Kidney (tissue), 13 donors: ENCODE measurements at regions not wholly inside any gene's neighbourhood (a gene's known extent, or its start where the extent isn't known, plus 50 kb on each side); places are given as distances from the start of the nearest gene placed in this dataset.

Source experiments
- DNase-seq, 5 donors: peaks; one replicate each; pipeline ENCODE4 v3.0.0-alpha.2; 2013 to 2020
- FAIRE-seq: peaks from 2 replicates; lab custom pipeline; 2012; peaks lifted over from hg19 to GRCh38; lab: Jason Lieb, UNC
- H3K27ac ChIP-seq, 2 donors: one replicate each; pipeline ENCODE4 v1.7.0; 2013; ENCODE audit warnings: low read depth in 2 of 2, low read length in 2 of 2, inconsistent platforms in 1 of 2
- H3K27me3 ChIP-seq: one replicate; pipeline ENCODE4 v1.7.1; 2013; ENCODE audit warnings: low read length, inconsistent platforms; ENCODE audit not compliant: control insufficient read depth, insufficient read depth
- H3K36me3 ChIP-seq, 3 donors: one replicate each; pipeline versions ENCODE4 v1.7.0 to v1.7.1; 2013; ENCODE audit warnings: low read length in 3 of 3, control low read depth in 1 of 3, inconsistent platforms in 1 of 3; ENCODE audit not compliant: insufficient read depth in 3 of 3, control insufficient read depth in 2 of 3
- H3K4me1 ChIP-seq, 3 donors: one replicate each; pipeline versions ENCODE4 v1.7.0 to v1.7.1; 2013; ENCODE audit warnings: low read length in 3 of 3, inconsistent platforms in 1 of 3, low read depth in 1 of 3; ENCODE audit not compliant: control insufficient read depth in 2 of 3, insufficient read depth in 2 of 3
- H3K4me3 ChIP-seq, 3 donors: one replicate each; pipeline versions ENCODE4 v1.7.0 to v1.8.1; 2013; ENCODE audit warnings: low read length in 3 of 3, control low read depth in 1 of 3, inconsistent platforms in 1 of 3
- H3K9ac ChIP-seq, 3 donors: one replicate each; pipeline versions ENCODE4 v1.7.0 to v1.7.1; 2013; ENCODE audit warnings: low read length in 3 of 3, control low read depth in 1 of 3, inconsistent platforms in 1 of 3
- H3K9me3 ChIP-seq, 3 donors: one replicate each; pipeline versions ENCODE4 v1.7.0 to v1.7.1; 2013; ENCODE audit warnings: low read length in 3 of 3, control low read depth in 1 of 3, inconsistent platforms in 1 of 3; ENCODE audit not compliant: control insufficient read depth in 2 of 3, insufficient read depth in 1 of 3
- intact Hi-C: fragments of 100-400 bp; cut with DNase I; formaldehyde crosslinking; loops from one replicate; pipeline ENCODE4 v1.11.1; 2022
- TF ChIP-seq, protein P1 (sequence below): IDR thresholded peaks from 3 replicates; pipeline ENCODE4 v1.5.1; 2012; ENCODE audit warnings: mild to moderate bottlenecking, moderate library complexity, borderline replicate concordance; ENCODE audit not compliant: insufficient read depth; ENCODE audit errors: extremely low read depth
- donor health status: control.
- donor health status: control.
- donor health status: control.
- donor health status: control.
- donor health status: control.
- donor health status: DM: yes; HTN: yes; CAD: no.
- donor health status: Normal renal cell carcinoma (clear cell type).

DNA sequence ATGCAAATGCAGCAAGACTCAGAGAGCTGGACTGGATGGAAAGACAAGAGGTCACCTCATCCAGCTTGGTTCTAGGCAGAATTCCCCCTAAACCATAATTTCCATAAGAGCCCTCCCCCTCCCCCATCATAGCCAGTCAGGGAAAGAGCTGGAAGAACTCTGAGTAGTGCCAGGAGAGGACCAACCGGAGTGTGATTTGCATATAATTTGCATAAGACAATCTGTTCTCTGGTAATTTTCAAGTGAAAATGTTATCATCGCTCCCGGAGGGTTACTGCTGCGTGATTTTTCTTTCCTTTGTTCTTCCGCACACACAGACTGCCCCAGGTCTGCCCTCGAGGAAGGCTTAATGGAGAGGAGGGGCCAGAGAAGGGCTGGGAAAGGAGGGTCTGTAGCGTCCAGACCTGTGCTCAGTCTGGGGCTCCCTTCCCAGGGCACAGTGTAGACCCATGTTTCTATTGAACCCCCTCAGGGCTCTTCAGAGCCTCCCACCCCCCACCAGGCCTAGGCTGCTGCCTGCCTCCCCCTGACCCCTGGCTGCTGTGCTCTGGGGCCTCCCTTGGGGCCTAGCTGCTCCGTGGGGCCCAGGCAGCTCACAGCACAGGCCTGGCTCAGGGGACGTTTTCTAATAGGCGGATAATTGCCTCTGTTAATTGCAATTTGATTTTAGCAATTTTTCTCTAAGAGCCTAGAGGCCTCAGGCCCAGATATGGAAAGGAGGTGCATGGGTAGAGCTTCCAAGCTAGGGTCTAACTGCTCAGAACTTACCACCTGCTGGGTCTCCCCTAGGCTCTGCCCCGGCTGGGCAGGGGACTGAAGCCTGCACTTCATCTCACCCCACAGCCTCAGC is 90.4 kb upstream of the PJA1 start:
- TF ChIP-seq, protein P1, sequence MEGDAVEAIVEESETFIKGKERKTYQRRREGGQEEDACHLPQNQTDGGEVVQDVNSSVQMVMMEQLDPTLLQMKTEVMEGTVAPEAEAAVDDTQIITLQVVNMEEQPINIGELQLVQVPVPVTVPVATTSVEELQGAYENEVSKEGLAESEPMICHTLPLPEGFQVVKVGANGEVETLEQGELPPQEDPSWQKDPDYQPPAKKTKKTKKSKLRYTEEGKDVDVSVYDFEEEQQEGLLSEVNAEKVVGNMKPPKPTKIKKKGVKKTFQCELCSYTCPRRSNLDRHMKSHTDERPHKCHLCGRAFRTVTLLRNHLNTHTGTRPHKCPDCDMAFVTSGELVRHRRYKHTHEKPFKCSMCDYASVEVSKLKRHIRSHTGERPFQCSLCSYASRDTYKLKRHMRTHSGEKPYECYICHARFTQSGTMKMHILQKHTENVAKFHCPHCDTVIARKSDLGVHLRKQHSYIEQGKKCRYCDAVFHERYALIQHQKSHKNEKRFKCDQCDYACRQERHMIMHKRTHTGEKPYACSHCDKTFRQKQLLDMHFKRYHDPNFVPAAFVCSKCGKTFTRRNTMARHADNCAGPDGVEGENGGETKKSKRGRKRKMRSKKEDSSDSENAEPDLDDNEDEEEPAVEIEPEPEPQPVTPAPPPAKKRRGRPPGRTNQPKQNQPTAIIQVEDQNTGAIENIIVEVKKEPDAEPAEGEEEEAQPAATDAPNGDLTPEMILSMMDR = no peak
- H3K4me1 ChIP-seq = no peaks in the 10 kb centered on the region
- no peaks in the 10 kb centered on the region for H3K9me3 ChIP-seq
- no peak for DNase-seq
- H3K27me3 ChIP-seq = no peaks in the 10 kb centered on the region
- H3K9ac ChIP-seq = no peak overlapping the region
- no peak for FAIRE-seq
- intact Hi-C loops = no loop called here
- no peak overlapping the region for H3K27ac ChIP-seq
- H3K4me3 ChIP-seq = no peak overlapping the region
- H3K36me3 ChIP-seq = no peaks in the 10 kb centered on the region

GRCh38 chrX:69253821-69254220 is 88.6 kb upstream of the PJA1 start:
- H3K9me3 ChIP-seq = no peaks in the 10 kb centered on the region
- intact Hi-C loops = no loop called here
- no peaks in the 10 kb centered on the region for H3K27me3 ChIP-seq
- no peak overlapping the region for H3K27ac ChIP-seq
- TF ChIP-seq, protein P1 = no peak
- FAIRE-seq (no peak), DNase-seq (no peak)
- H3K4me1 ChIP-seq = no peaks in the 10 kb centered on the region
- H3K4me3 ChIP-seq = no peak overlapping the region
- no peaks in the 10 kb centered on the region for H3K36me3 ChIP-seq
- H3K9ac ChIP-seq = no peak overlapping the region

DNA sequence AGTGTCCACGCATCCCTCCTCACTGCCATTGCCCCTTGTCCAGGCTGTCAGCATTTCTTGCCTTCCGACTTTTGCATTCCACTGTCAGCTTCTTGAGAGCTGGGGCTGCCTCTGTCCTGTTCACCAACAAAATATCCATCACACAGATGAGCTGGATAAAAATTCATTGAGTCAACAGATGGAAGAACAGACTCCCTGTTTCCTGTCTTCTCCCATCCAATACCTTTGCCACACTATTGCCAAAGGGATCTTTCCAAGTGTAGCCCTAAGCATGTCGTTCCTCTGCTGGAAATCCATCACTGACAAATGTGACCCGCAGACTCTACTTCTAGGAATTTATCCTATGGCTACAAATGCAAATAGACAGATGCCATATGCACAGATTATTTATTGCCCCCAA is 78.0 kb upstream of the PJA1 start:
- TF ChIP-seq, protein P1 = no peak
- Histone ChIP-seq H3K9ac (no peak overlapping the region), H3K9me3 (no peaks in the 10 kb centered on the region), H3K4me1 (peaks cover 0 to under 1% (median 0%) of the 10 kb centered on the region in 3 donors), H3K27me3 (peaks cover 2% of the 10 kb centered on the region), H3K27ac (no peak overlapping the region), H3K36me3 (no peaks in the 10 kb centered on the region), H3K4me3 (no peak overlapping the region)
- no peak for FAIRE-seq
- no peak for DNase-seq
- intact Hi-C loops = no loop called here

GRCh38 chrX:69238887-69239231 is 73.6 kb upstream of the PJA1 start:
- Histone ChIP-seq H3K4me3 (no peak overlapping the region), H3K27me3 (peaks cover 2% of the 10 kb centered on the region), H3K9me3 (no peaks in the 10 kb centered on the region), H3K4me1 (peaks cover 0 to 3% (median 0%) of the 10 kb centered on the region in 3 donors), H3K36me3 (no peaks in the 10 kb centered on the region), H3K27ac (no peak overlapping the region), H3K9ac (no peak overlapping the region)
- FAIRE-seq (no peak), DNase-seq (no peak)
- TF ChIP-seq, protein P1 = no peak
- intact Hi-C loops = no loop called here
